ENCODE measurements at regions not wholly inside any gene's neighbourhood (a gene's known extent, or its start where the extent isn't known, plus 50 kb on each side); places are given as distances from the start of the nearest gene placed in this dataset.

- H3K4me1 Mint-ChIP-seq: peaks cover 18% of the 10 kb centered on the region
- H3K4me3 Mint-ChIP-seq: no peak overlapping the region
- peak overlapping the region in 1 of 3 experiments; percentile 45 for H3K27ac Mint-ChIP-seq
- H3K9me3 Mint-ChIP-seq: no peaks in the 10 kb centered on the region
- H3K27me3 Mint-ChIP-seq (ENCODE audit: low read depth): no peaks in the 10 kb centered on the region
- no peaks in the 10 kb centered on the region for H3K36me3 Mint-ChIP-seq (ENCODE audit: low read depth)
- peak; percentile 54 to 67 (median 55) for TF ChIP-seq CTCF (IDR thresholded peaks at IDR 0.05; ENCODE audit: unreplicated experiment in 3 of 3)
Observed at GRCh38 chr9:80605129-80605528, 1033.4 kb downstream of the TLE4 start.

DNA sequence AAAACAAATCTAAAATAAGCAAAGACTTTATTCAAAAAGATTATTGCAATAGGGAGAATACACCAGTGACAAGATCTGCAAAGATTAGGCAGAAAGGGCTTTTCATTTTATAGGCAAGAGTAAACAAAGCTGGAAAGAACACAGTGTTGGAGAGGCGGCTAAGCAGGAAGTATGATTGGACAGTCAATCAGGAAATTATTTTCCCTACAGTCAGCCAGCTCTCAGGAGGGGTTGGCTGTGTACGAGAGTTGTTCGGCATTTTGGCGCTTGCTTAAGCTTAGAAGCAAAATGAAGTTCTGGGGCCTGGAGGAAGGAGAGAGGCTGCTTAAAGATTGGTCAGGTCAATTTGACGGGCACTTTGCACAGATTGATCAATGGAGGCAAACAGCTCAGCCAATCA lies 1030.5 kb downstream of the TLE4 start:
- no peak overlapping the region for H3K27ac Mint-ChIP-seq
- H3K4me1 Mint-ChIP-seq: peaks cover 18% of the 10 kb centered on the region
- H3K27me3 Mint-ChIP-seq (ENCODE audit: low read depth): no peaks in the 10 kb centered on the region
- TF ChIP-seq CTCF (IDR thresholded peaks at IDR 0.05; ENCODE audit: unreplicated experiment in 3 of 3): no peak
- H3K4me3 Mint-ChIP-seq: no peak overlapping the region
- no peaks in the 10 kb centered on the region for H3K9me3 Mint-ChIP-seq
- no peaks in the 10 kb centered on the region for H3K36me3 Mint-ChIP-seq (ENCODE audit: low read depth)

- no peaks in the 10 kb centered on the region for H3K4me1 Mint-ChIP-seq
- no peak overlapping the region for H3K4me3 Mint-ChIP-seq
- no peak overlapping the region for H3K27ac Mint-ChIP-seq
- TF ChIP-seq CTCF (IDR thresholded peaks at IDR 0.05; ENCODE audit: unreplicated experiment in 3 of 3): no peak
- no peaks in the 10 kb centered on the region for H3K27me3 Mint-ChIP-seq (ENCODE audit: low read depth)
- peaks cover 3% of the 10 kb centered on the region for H3K36me3 Mint-ChIP-seq (ENCODE audit: low read depth)
- peaks cover 7% of the 10 kb centered on the region for H3K9me3 Mint-ChIP-seq
Observed at GRCh38 chr9:80596579-80596978, 1024.8 kb downstream of the TLE4 start.

- H3K36me3 Mint-ChIP-seq (ENCODE audit: low read depth): peaks cover 3% of the 10 kb centered on the region
Observed at GRCh38 chr9:80595192-80595591, 1023.4 kb downstream of the TLE4 start.

DNA sequence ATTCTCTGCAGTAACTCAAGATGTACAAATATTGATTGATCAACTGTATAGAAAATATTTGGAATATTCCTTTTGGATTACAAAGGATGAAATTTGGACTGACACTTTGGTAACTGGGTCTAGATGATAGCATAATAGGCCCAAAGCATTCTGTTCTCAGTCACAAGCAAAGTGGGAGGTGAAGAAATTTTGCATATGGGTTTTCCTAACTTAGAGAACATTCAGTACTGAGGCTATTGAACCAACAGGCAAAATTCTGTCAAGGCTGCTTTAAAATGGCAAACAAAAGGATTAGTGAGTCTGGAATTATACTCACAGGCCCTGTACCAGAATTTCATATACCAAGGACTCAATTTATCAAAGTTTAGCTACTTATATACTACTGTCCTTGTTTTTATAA lies 1020.6 kb downstream of the TLE4 start:
- Mint-ChIP-seq H3K36me3 (ENCODE audit: low read depth) (peaks cover 3% of the 10 kb centered on the region), H3K4me1 (no peaks in the 10 kb centered on the region), H3K27me3 (ENCODE audit: low read depth) (no peaks in the 10 kb centered on the region), H3K4me3 (no peak overlapping the region), H3K9me3 (peaks cover 7% of the 10 kb centered on the region), H3K27ac (no peak overlapping the region)
- TF ChIP-seq CTCF (IDR thresholded peaks at IDR 0.05; ENCODE audit: unreplicated experiment in 3 of 3): no peak

More at GRCh38 chr9:80595192-80595591, 1023.4 kb downstream of the TLE4 start:
- H3K4me3 Mint-ChIP-seq: no peak overlapping the region
- H3K27me3 Mint-ChIP-seq (ENCODE audit: low read depth): no peaks in the 10 kb centered on the region
- no peak overlapping the region for H3K27ac Mint-ChIP-seq
- peaks cover 7% of the 10 kb centered on the region for H3K9me3 Mint-ChIP-seq
- no peaks in the 10 kb centered on the region for H3K4me1 Mint-ChIP-seq
- TF ChIP-seq CTCF (IDR thresholded peaks at IDR 0.05; ENCODE audit: unreplicated experiment in 3 of 3): no peak

DNA sequence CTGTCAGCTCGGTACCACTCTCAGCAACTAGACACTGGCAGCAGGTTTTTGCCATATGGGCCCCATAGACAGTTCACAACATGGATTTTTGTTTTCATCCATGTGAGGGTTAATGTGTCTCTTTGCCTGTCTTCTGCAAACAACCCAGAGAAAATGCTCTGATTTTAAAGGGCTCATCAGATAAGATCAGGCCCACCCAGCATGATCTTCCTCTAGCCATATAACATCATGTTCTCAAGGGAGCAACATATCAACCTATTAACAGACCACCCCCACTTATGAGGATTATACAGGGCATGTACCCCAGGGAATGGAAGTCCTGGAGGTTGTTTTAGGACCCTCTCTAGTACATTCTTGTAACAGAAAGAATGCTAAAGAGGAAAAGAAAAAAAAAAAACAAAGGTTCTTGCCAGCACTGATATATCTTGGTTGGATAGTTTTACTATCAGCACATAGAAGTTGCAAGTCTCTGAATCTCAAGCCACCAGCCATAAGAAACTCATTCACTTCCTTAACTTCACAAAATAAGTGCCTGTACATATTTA lies 1015.1 kb downstream of the TLE4 start:
- no peak for TF ChIP-seq CTCF (IDR thresholded peaks at IDR 0.05; ENCODE audit: unreplicated experiment in 3 of 3)
- H3K9me3 Mint-ChIP-seq: no peaks in the 10 kb centered on the region
- no peak overlapping the region for H3K4me3 Mint-ChIP-seq
- H3K27ac Mint-ChIP-seq: peak overlapping the region; percentile 52 to 61 (median 60)
- H3K36me3 Mint-ChIP-seq (ENCODE audit: low read depth): no peaks in the 10 kb centered on the region
- H3K4me1 Mint-ChIP-seq: no peaks in the 10 kb centered on the region
- H3K27me3 Mint-ChIP-seq (ENCODE audit: low read depth): peaks cover 4% of the 10 kb centered on the region
